NCI-H226 (cell line): ENCODE measurements at regions not wholly inside any gene's neighbourhood (a gene's known extent, or its start where the extent isn't known, plus 50 kb on each side); places are given as distances from the start of the nearest gene placed in this dataset.
"Not testable (repeated sequence)": the region's sequence is repeated elsewhere in the genome, so short reads cannot be mapped to it uniquely, and the experiment has no call there.

Experiments
- DNase-seq: peaks from one replicate; pipeline ENCODE4 v3.0.0-alpha.2; 2015

DNA sequence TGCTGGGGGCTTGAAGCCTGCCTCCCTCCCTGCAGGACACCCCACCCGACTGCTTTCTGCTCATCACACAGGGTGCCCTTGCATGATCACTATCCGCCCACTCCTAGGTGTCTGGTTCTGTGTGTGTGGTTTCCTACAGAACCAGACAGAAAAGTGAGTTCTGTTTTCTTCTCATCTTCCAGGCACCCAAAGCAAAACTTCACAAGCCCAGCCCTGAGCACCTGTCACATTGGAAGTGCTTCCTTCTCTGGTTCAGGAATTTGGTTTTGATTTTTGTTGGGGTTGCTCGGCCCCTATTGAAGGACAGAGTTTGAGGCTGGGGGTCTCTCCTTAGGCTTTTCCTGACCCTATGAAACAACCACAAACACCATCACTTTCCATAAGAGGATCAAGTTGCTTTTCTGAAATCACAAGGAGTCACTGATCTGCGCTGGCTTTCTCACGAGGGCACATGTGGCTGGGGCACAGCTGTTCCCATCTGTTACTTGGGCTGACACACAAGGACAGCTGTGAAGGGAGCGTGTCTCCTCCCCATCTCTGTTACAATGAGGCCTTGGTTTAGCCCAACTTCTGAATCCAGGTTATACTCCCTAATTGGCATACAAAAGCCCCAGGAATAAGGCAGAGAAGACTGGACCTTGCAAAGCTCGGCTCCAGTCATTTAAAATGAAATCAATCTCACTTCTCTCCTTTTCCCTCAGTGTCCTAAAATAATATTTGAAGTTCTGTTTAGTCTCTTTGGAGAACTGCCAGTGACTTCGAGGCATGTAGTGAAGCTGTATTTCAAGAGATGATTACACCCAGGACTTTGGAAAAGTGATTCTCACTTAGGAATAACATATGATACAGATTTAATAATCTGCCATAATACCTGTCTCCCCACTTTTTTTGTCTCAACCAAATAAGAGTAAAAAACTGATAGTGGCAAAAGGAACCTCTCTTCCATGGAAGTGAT, 213.1 kb upstream of the GAS1 start:
- no peak for DNase-seq

DNA sequence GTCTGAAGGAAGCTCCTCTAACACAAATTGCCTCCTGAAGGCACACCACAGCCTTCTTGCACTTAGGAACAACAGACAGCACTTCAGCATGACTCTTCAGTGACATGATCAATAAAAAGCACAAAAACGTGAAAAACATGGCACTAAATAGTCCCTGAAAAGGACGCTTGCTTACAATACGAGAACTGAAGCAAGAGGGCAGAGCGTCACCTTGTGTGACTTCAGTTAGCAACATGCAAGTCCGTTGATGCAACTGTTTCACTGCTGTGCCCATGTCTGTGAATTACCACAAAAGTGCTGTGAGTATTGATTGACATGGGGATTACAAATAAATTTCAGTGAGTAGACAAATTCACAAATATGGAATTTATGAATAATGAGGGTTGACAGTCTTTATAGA, 219.9 kb upstream of the GAS1 start:
- no peak for DNase-seq

DNA sequence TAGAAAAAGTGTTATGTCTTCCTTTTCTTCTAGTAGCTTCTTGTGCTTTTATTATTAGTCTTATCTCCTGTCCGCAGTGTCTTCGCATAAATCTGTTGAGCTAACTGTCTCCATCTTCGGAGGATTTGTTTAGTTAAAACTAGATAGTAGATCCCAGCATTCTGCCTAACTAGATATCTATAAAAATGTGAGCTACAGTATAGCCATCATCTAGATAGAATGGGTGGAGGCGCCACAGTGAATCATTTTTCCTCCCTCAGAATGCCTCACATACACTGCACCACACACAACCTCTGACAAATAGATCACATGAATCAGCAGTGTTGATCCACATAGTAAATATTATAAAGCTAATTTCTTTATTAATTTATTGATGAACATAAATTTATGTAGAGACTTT, 220.3 kb upstream of the GAS1 start:
- peak; percentile 31 for DNase-seq

DNA sequence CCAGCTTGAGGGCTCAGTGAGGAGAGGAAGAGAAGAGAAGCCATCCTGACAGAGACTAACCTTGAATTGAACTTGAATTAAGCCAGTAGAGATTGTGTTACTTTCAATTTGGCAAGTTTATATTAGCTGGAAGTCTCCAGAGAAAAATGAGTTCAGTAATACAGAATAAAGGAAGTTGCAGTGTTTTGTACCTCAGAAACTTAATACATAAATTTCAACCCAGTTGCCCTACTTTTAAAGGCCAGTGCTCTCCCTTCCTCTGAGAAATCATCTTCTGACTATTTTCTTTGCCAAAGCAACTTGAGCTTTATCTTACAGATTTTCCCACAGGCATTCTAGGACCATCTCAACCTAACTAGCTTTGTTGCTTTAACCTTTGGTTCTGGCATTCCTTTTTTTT, 231.0 kb upstream of the GAS1 start:
- no peak for DNase-seq

DNA sequence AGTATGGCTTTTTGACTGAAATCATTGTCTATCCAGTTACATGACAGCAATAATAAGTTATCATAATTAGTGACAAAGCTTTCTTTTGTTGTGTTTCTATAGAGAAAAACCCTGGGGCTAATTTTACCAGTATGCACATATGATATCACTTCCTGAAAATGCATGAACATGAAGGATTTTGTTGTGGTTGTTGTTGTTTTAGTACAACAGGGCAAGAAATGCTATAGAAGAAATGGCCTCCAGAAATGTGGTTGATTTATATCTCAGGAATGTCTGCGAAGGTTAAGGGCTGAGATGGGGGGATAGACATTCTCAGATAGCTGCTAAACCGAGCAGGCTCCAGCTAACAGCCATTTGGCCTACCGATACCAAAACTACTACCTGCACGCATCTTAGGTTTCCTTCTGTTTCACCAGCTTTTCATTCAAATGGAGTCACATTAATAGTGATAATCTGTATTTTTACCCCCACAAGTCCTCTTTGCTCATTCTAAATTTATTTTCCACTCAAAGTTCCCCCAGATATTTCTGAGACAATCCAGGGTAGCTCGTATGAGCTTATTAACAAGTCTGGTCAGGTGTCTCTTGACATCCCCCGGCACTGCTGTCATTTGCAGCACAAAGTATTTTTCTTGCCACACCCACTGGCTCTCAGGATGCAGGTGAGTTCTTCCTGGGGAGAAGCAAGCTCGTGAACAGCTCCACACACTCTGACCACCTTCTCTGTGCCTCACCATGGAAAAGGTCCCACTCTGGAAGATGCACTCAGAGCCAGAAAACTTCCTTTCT, 232.4 kb upstream of the GAS1 start:
- peak; percentile 35 for DNase-seq

DNA sequence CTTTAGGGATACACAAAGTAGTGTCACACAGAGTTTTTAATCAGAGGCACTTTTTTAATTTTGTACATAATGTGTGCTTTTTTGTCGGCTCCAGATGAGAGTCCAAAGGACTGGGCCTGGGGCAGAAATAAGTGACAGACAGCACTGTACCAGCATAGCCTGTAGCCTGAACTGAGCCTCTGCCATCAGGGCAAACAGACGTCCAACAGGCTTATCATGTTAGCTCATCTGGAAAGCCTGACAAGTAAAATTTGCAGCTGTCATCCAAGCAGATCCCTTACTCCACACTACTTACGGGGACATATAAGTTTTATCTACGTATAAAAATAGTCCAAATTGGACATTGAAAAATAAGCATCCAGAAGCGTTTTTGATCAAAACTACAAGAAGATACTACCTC, 233.1 kb upstream of the GAS1 start:
- DNase-seq: no peak

DNA sequence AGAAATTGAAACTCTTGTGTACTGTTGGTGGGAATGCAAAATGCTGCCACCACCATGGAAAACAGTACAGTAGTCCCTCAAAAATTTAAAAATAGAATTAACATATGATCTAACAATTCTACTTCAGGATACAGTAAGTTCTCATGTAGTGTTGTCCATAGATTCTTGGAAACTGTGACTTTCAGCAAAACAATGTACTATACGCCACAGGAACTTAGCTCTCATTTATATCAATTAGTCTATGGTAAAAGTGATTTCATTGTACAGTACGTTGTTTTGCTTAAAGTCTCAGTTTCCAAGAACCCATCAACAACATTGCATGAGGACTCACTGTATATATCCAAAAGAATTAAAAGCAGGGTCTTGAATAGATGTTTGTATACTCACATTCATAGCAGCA, 233.5 kb upstream of the GAS1 start:
- DNase-seq: no peak

DNA sequence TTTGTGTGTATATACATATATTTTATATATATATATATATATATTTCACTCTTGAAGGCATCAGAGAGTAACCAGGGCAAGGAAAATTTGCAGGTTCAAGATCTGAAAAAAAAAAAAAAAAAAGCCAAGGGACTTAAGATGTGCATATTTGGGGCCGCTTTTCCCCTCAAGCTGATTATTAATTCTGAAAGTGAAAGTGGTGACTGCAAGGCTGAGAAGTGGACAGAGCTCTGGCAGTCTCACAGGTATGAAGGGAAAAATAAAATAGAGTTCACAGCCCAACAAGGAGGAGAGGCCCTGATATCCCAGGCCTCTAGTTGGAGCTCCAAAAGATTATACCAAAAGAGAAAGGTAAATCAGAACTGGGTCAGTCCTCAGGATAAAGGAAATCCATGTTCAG, 234.4 kb upstream of the GAS1 start:
- no peak for DNase-seq

DNA sequence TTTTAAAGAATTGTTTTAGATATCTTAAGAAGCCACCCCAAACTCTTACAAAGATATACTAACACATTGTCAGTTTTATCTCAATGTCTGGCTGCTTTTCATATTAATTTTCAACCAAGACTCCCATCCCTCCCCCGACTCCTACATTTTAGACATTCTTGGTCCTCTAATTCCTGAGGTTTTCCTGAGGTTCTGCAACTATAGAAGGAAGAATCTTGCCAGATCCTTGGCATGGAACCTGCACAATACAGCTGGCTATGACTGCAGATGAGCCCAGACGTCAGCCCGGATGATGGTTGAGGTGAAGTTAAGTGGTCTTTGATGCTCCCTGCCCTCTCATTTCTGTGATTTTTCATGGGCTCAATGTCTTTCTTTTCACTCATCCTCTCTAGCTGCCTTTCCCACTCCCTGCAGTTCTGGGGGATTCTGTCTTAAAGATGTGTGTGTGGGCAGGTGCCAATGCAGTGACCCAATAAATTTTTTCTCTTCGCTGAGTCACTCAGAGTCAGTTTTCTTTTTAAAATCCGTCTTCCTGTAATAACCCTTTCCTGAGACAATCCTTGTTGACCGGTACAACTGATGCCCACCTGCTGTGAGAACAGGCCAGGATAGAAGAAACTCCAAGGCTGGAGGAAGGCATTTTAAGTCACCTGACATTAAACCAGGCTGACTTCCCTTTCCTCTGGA, 237.8 kb upstream of the GAS1 start:
- DNase-seq: peak; percentile 87

DNA sequence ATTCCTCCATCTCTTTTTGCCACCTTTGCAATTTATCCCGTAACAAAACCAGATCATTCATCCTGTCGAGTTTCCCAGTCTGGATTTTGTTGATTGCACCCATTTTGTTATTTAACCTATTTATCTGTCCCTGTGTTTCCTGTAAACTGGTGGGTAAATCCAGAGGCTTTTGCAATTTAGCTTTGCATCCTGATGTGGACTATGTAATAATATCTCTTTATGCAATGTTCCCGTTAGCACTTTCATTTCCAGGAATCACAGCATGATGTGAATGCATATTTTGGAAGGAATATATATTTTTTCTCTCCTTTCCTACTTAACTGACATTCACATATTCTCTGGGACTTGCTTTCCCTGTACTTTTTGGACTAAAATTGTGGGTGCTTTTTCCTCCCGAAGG, 240.3 kb upstream of the GAS1 start:
- DNase-seq: no peak

DNA sequence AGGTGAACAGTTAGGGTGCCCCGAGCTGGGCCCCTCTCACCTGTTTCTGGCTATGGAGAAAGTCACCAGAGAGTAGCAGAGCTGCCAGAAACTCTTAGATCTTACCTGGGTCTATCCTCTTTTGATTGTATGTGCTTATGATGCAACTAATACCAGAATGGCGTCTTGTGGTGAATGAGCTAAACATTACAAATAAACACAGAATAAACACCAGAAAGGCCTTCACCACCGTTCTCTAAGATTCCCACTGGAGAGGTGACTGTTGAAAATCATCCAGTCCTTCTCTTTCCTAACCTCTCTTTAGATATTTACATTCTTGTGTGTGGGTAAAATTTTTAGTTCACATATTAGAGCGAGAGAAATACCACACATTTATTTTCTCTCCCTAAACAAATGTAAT, 241.7 kb upstream of the GAS1 start:
- no peak for DNase-seq

DNA sequence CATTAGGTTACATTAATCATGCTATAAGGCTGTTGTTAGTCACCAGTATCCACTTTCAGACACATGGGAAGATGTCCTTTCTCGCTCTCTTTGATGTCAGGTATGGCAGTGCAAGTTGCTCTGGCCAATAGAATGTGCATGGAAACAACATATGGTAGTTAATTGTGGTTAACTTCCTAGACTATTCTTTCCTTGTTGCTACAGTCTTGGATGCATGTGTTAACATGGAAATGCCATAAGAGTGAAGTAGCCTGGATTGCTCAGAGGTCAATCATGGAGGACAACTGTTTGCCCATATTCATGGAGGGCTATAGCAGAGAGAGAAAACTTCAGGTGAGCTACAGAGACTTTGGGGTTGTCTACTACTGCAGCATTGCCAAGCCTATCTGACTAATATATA, 245.8 kb upstream of the GAS1 start:
- DNase-seq: no peak

DNA sequence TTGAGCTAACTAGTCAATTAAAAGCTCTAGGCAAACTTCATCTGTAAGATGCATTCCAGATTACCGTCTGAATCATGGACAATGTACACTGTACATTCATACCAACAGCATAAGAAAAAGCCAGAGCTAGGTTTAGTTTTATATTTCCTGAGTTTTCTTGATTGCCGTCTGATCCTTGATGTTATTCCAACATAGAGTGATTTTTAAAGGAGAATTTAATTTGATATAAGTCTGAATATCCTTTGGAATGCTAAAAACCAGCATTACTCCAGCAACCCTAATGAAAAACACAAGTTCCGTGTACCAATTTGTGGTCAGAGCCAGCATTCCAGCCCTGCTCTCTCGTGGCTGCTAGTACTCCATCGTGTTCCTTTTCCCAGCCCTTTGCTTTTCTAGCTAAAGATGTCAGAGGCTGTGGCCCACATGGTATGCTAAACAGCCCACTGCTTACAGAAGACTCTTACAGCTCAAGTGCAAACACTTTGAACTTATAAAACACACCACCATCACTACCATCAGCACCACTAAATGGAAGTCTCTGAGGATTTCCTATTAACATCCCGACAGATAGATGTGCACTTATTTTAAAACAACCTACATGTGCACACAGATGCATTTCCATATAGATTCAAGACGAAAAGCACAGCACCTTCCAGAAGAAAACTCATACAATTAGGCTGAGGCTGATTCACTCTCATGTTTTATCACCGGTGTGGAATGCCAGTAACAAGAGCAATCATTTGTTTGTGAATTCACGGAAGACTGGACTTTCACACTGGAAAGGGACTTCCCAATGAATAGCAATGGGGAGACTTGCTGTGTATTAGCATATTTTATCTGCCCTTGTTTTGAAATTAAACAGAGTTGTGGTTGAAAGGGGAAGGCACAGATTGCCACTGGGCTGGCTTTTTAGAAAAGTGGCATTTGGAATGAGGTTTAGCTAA, 246.9 kb upstream of the GAS1 start:
- peak; percentile 75 for DNase-seq

DNA sequence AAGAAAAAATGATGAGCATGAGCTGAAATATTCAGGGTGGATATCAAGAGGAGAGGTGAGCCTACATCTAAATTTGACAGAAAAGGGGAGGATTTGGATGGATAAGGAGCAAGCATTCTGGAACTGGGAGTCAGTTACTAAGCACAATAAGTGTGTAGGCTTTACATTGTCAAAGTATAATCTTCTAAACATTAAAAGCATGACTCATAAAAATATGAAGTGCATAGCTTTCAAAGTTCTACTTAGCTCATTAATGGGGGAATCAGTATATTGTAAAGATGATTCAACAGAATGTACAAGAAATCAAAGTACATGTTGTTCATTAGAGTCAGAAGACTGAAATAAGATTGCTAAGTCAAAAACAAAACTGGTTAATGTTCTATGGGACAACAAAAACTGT, 248.0 kb upstream of the GAS1 start:
- no peak for DNase-seq

DNA sequence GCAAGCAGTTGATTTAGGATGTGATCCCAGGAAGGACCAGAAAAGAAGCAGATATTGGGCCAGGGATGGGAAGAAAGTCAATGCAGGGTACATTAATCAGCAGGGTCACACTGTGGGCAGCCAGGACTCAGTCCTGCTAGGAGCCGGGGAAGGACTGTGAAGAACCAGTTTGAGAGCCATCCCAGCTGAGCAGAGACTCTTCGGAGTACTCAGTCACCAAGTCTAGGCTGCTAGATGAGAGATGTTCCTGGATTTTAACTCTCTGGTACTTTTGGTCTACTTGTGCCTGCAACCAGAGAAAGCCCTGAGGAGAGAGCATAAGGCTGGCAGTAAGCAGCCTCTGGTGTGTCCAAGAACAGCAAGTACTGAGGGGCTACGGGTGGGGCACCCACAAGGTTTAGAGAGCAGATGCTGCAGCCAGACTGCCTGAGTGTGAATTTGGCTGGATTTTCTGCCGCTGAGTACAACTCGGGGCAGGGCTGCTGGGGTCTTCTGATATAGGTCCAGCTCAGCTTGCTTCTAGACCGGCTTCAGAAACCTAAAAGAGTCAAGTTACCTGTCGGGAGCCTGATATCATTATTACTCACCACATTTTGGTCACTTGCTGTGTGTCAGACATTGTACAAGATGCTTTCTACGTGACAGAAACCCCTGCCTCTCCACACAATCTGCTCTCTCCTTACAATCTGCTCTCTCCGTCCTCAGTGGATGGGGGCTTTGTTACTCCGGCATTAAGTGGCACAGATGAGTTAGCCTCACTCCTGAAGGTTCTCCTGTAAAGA, 250.2 kb upstream of the GAS1 start:
- DNase-seq: no peak

DNA sequence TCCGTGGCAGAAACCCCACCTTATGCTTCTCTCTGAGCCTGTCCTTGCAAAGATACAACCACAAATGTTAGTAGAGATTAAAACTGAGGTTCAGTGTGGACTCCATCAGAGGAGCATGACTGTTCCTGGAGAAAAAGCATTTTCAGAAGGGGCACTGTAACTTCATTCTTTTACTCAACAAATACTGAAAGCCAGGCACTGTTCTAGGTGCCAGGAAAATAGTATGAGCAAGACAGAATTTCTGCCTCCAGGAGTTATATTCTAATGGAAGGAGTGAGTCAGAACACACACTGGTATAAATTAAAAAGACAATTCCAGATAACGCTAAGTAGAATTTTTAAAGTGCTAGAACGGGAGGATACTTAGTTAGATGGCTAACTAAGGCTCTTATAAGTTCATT, 251.4 kb upstream of the GAS1 start:
- DNase-seq: no peak

DNA sequence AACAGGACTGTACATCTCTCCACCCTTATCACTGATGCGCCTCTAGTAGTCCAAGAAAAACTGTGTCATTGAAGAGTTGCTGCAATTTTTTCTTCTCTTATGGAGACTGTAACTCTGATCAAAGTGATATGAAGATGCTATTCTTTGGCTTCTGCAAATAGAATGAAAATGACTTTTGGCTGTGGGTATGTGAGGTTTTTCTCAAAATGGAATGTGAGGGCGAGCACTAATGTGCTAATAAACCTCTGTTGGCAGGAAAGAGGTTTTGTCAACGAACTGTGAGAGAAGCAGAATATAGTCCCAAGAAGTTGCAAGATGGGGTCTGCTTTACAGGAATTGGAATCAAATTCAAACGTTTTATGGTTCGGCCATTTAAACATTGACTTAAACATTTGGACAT, 252.0 kb upstream of the GAS1 start:
- DNase-seq: no peak

DNA sequence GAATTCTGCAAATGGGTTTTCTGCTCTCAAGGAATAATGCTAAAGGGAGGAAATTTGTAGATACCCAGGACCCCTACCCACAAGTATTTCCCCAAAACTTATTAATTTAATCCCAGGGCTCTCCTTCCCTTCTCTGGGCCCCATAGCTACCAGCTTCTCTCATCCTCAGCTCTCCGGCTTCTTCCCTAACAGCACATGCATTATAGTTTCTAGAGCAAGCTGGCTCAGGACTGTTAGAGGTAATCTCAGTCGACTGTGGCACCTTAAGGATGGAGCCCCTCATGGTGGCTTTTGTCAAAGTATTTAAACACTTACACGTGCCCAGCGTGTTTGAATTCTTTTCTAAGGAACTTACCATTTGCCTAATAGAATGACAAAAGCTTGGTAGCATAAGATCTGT, 252.5 kb upstream of the GAS1 start:
- DNase-seq: no peak

DNA sequence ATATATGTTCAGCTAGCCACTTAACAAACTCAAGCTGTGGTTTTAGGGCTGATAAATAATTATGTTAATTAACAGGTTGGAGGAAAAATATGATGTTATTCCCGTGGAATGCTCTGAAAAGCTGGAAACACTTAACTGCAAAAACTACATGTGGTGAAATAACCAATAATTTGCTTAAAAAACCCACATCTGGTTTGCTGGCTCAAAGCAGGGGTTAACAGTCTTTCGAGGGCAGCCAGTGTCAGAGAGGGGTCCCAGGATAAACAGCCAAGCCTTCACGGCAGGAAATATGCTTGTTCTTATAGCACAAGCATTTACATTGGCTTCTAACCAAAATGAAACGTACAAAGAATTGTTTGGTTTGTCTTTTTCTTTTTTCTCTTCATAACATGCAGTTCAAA, 254.0 kb upstream of the GAS1 start:
- no peak for DNase-seq

DNA sequence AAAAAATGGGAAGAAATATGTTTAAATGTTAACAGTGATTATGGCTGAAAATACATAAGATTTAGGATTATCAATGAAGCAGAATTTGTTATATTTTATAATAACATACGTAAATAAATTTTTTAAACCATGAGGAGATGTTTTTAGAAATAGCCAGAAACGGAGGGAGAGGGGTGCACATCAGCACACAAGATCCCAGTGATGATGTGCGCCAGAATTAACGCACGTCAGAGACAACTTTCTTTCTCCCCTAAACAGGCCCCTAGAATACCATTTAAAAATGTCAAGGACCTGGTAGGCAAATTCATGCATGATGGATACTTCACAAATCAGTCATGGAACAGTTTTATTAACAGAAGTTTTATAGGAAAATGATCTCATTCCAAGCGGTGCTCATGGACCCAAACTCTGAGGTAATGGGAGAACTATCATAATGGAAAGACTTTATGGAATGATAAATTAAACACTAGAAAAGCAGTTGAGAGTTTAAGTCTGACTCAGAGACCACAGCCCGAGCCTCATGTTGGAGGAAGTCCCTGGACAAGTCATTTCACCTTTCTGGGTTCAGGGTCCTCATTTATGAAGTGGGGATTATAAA, 258.9 kb upstream of the GAS1 start:
- DNase-seq: peak; percentile 54

DNA sequence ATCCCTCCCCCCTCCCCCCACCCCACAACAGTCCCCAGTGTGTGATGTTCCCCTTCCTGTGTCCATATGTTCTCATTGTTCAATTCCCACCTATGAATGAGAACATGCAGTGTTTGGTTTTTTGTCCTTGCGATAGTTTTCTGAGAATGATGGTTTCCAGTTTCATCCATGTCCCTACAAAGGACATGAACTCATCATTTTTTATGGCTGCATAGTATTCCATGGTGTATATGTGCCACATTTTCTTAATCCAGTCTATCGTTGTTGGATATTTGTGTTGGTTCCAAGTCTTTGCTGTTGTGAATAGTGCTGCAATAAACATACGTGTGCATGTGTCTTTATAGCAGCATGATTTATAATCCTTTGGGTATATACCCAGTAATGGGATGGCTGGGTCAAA, 263.4 kb upstream of the GAS1 start:
- DNase-seq: not testable (repeated sequence)
